Astrocyte (in vitro differentiated cells and primary cell): ENCODE measurements at regions not wholly inside any gene's neighbourhood (a gene's known extent, or its start where the extent isn't known, plus 50 kb on each side); places are given as distances from the start of the nearest gene placed in this dataset.

Experiments used
- EZH2 ChIP-seq: IDR thresholded peaks from 2 replicates; pipeline ENCODE4 v1.6.1; 2012; ENCODE audit warnings: mild to moderate bottlenecking, low read length, inconsistent platforms; ENCODE audit not compliant: insufficient read depth
- TF ChIP-seq, protein P1 (sequence below): IDR thresholded peaks from 2 replicates; pipeline ENCODE4 v1.5.1; 2011; ENCODE audit warnings: low read depth, mild to moderate bottlenecking, inconsistent platforms, low read length, moderate library complexity; ENCODE audit not compliant: insufficient read depth

DNA sequence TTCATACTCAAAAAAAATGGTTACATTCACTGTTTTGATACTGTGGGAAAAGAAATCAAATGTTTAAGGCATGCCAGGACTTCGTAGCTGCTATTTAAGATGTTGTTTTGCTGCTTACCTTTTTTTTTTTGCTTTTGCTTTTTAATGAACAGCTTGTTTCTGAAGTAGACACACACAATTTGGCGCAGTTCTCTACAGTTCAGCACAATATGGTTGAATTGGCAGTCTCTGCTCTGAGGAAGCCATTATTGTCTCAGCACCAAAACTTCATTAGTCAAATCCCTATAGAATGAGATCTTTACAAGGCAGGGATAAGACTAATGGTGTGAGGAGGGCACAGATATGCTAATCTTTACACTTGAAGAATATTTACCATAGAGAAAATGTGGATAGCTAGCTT is 197.6 kb downstream of the SLITRK5 start:
- TF ChIP-seq EZH2: no peak
- TF ChIP-seq, protein P1, sequence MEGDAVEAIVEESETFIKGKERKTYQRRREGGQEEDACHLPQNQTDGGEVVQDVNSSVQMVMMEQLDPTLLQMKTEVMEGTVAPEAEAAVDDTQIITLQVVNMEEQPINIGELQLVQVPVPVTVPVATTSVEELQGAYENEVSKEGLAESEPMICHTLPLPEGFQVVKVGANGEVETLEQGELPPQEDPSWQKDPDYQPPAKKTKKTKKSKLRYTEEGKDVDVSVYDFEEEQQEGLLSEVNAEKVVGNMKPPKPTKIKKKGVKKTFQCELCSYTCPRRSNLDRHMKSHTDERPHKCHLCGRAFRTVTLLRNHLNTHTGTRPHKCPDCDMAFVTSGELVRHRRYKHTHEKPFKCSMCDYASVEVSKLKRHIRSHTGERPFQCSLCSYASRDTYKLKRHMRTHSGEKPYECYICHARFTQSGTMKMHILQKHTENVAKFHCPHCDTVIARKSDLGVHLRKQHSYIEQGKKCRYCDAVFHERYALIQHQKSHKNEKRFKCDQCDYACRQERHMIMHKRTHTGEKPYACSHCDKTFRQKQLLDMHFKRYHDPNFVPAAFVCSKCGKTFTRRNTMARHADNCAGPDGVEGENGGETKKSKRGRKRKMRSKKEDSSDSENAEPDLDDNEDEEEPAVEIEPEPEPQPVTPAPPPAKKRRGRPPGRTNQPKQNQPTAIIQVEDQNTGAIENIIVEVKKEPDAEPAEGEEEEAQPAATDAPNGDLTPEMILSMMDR: no peak
